GM23248 (cell line): ENCODE measurements at regions not wholly inside any gene's neighbourhood (a gene's known extent, or its start where the extent isn't known, plus 50 kb on each side); places are given as distances from the start of the nearest gene placed in this dataset.

Experiments used
- DNase-seq: peaks from one replicate; pipeline ENCODE4 v3.0.0-alpha.2; 2015
- H2AFZ ChIP-seq: fragments of 200-600 bp; sonication (generic); 2 replicates; pipeline ENCODE4 v1.6.1; 2016; ENCODE audit warnings: antibody characterized with exemption
- H3F3A ChIP-seq: fragments of 200-600 bp; sonication (generic); 2 replicates; pipeline ENCODE4 v1.6.1; 2016; ENCODE audit warnings: mild to moderate bottlenecking, antibody characterized with exemption, mixed run types; ENCODE audit not compliant: insufficient read depth
- H3K27ac ChIP-seq: fragments of 200-600 bp; sonication (generic); 2 replicates; pipeline ENCODE4 v1.5.1; 2016; ENCODE audit warnings: mild to moderate bottlenecking
- H3K27me3 ChIP-seq: fragments of 200-600 bp; sonication (generic); replicated peaks from 2 replicates; pipeline ENCODE4 v1.6.1; 2016; ENCODE audit warnings: mild to moderate bottlenecking; ENCODE audit not compliant: insufficient read depth
- H3K36me3 ChIP-seq: fragments of 200-600 bp; sonication (generic); 2 replicates; pipeline ENCODE4 v1.6.1; 2016; ENCODE audit warnings: low read depth, mild to moderate bottlenecking
- H3K4me1 ChIP-seq: fragments of 200-600 bp; sonication (generic); 2 replicates; pipeline ENCODE4 v1.6.1; 2016; ENCODE audit warnings: mild to moderate bottlenecking; ENCODE audit not compliant: insufficient read depth
- H3K4me2 ChIP-seq: fragments of 200-600 bp; sonication (generic); one replicate; pipeline ENCODE4 v1.6.1; 2016; ENCODE audit warnings: mild to moderate bottlenecking; ENCODE audit not compliant: unreplicated experiment
- H3K4me3 ChIP-seq: fragments of 200-600 bp; sonication (generic); 2 replicates; pipeline ENCODE4 v1.5.1; 2016; ENCODE audit warnings: mild to moderate bottlenecking
- H3K79me2 ChIP-seq: fragments of 200-600 bp; sonication (generic); 2 replicates; pipeline ENCODE4 v1.6.1; 2016; ENCODE audit warnings: mild to moderate bottlenecking; ENCODE audit not compliant: insufficient read depth
- H3K9ac ChIP-seq: fragments of 200-600 bp; sonication (generic); 2 replicates; pipeline ENCODE4 v1.6.1; 2016; ENCODE audit warnings: mild to moderate bottlenecking
- H3K9me2 ChIP-seq: fragments of 200-600 bp; sonication (generic); 2 replicates; pipeline ENCODE4 v1.6.1; 2016; ENCODE audit warnings: mixed run types, mild to moderate bottlenecking, moderate library complexity; ENCODE audit not compliant: insufficient read depth
- H3K9me3 ChIP-seq: fragments of 200-600 bp; sonication (generic); one replicate; pipeline ENCODE4 v1.6.1; 2017; ENCODE audit warnings: low read depth
- H4K20me1 ChIP-seq: fragments of 200-600 bp; sonication (generic); 2 replicates; pipeline ENCODE4 v1.6.0; 2016; ENCODE audit not compliant: insufficient read depth
- EZH2 ChIP-seq: fragments of 200-600 bp; sonication (generic); IDR thresholded peaks from 2 replicates; pipeline ENCODE4 v1.6.1; 2018; ENCODE audit warnings: antibody characterized with exemption, mild to moderate bottlenecking; ENCODE audit not compliant: insufficient read depth, poor library complexity, severe bottlenecking
- EZH2phosphoT487 ChIP-seq: fragments of 200-600 bp; sonication (generic); IDR thresholded peaks from 2 replicates; pipeline ENCODE4 v1.6.1; 2018; ENCODE audit warnings: antibody characterized with exemption, moderate library complexity, mild to moderate bottlenecking, low read depth; ENCODE audit not compliant: insufficient read depth
- WGBS, 2 experiments: methylation state at CpG; one replicate each; pipeline ENCODE4 v1.1.6; 2015 to 2017; ENCODE audit warnings: low lambda C conversion rate in 2 of 2, low coverage in 1 of 2; ENCODE audit errors: missing lambda C conversion rate in 2 of 2; 5-methylcytosine and 5-hydroxymethylcytosine counted together
- in situ Hi-C: fragments of 300-500 bp; cut with MboI; formaldehyde crosslinking; loops from 2 replicates; pipeline ENCODE4 v1.15.0; 2020

DNA sequence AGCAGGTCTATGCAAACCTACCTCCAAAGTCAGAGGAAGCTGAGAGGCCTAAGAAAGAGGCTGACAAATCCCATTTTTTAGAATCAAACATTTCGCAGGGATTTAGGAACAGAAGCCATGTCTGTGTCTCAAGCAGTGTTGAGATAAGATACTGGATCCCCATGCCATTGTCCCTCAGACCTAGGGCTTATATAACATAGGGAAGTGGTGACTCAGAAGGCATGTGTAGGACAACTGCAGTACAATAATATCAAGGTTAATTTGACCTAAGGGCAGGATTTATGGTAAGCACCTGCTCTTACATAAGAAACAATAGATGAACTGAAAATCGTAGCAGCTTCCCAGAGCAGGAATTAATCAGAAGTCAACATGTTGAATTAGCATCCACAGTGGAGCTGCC, 459.4 kb downstream of the ANXA1 start:
- DNase-seq = no peak
- Histone ChIP-seq H3K4me1 (no peaks in the 10 kb centered on the region), H3F3A (no peaks in the 10 kb centered on the region), H3K27me3 (no peaks in the 10 kb centered on the region), H3K36me3 (no peaks in the 10 kb centered on the region), H3K27ac (no peak overlapping the region), H3K4me2 (no peak overlapping the region), H3K79me2 (no peaks in the 10 kb centered on the region), H2AFZ (no peak overlapping the region), H3K4me3 (no peak overlapping the region), H3K9ac (no peak overlapping the region), H4K20me1 (no peaks in the 10 kb centered on the region), H3K9me3 (no peaks in the 10 kb centered on the region), H3K9me2 (no peaks in the 10 kb centered on the region)
- TF ChIP-seq EZH2 = no peak
- no peak for TF ChIP-seq EZH2phosphoT487
- in situ Hi-C loops = no loop called here
- WGBS, 2 experiments = 1 to 6% methylated on average over 2 of the region's 2 CpGs

GRCh38 chr9:73613092-73613701, 461.5 kb downstream of the ANXA1 start:
- no peaks in the 10 kb centered on the region for H3K9me3 ChIP-seq
- 22 to 29% methylated on average over 4 of the region's 4 CpGs for WGBS, 2 experiments

GRCh38 chr9:73615557-73615956, 463.9 kb downstream of the ANXA1 start:
- Histone ChIP-seq H3K9me2 (no peaks in the 10 kb centered on the region), H3K9ac (no peak overlapping the region), H2AFZ (no peak overlapping the region), H3K9me3 (no peaks in the 10 kb centered on the region), H4K20me1 (no peaks in the 10 kb centered on the region), H3K27ac (no peak overlapping the region), H3F3A (no peaks in the 10 kb centered on the region), H3K79me2 (no peaks in the 10 kb centered on the region), H3K27me3 (no peaks in the 10 kb centered on the region), H3K4me3 (no peak overlapping the region), H3K36me3 (no peaks in the 10 kb centered on the region), H3K4me2 (no peak overlapping the region), H3K4me1 (no peaks in the 10 kb centered on the region)
- DNase-seq = no peak
- TF ChIP-seq EZH2 (no peak), EZH2phosphoT487 (no peak)
- in situ Hi-C loops = no loop called here

More at GRCh38 chr9:73613092-73613701, 461.5 kb downstream of the ANXA1 start:
- Histone ChIP-seq H3K27ac (no peak overlapping the region), H3F3A (no peaks in the 10 kb centered on the region), H3K9ac (no peak overlapping the region), H3K79me2 (no peaks in the 10 kb centered on the region), H3K4me3 (no peak overlapping the region), H4K20me1 (no peaks in the 10 kb centered on the region), H3K4me1 (no peaks in the 10 kb centered on the region), H3K36me3 (no peaks in the 10 kb centered on the region), H3K4me2 (no peak overlapping the region), H3K9me2 (no peaks in the 10 kb centered on the region), H3K27me3 (no peaks in the 10 kb centered on the region), H2AFZ (no peak overlapping the region)
- TF ChIP-seq EZH2 (no peak), EZH2phosphoT487 (no peak)
- in situ Hi-C loops = no loop called here
- DNase-seq = no peak

DNA sequence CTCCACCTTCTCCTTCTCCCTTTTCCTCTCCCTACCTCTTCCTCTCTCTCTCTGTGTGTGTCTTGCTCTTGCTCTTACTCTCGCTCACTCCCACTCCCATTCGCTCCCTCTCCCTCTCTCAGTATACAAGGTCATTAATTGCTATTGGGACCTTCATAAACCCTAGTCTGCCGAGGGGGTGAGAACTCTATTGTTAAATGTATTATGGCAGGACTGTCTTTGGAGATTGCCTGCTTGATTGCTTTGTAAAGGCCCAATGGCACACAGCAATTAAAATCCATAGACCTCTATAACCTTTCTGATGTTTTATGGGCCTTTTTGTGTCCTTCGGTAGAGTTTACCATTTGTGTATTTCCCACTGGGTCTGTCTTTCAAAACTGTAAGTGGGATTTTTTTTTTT, 465.9 kb downstream of the ANXA1 start:
- Histone ChIP-seq H3K9ac (no peak overlapping the region), H3K4me2 (no peak overlapping the region), H3K27me3 (no peaks in the 10 kb centered on the region), H3K9me3 (no peaks in the 10 kb centered on the region), H4K20me1 (no peaks in the 10 kb centered on the region), H3K36me3 (no peaks in the 10 kb centered on the region), H3K4me3 (no peak overlapping the region), H3K9me2 (no peaks in the 10 kb centered on the region), H3K79me2 (no peaks in the 10 kb centered on the region), H3K4me1 (no peaks in the 10 kb centered on the region), H3F3A (no peaks in the 10 kb centered on the region), H2AFZ (no peak overlapping the region), H3K27ac (no peak overlapping the region)
- in situ Hi-C loops = no loop called here
- no peak for DNase-seq
- WGBS, 2 experiments = 23 to 38% methylated on average over 4 of the region's 4 CpGs
- no peak for TF ChIP-seq EZH2
- TF ChIP-seq EZH2phosphoT487 = no peak

DNA sequence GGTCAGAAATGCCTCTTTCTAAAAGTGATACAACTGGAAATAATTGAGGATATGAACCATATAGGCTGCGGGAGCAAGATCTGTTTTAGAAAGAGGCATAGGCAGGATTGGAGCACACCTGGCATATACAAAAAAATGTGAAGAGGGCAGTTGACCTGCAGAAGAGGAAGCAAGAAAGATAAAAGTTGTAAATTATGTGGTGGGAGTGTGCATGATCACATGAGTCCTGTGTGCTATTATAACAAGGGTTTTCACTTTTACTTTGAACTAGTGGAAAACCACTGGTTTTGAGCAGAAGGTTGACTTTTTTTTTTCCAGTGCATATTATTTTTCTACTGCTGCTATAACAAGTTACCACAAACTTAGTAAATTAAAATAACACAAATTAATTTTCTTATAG, 489.3 kb downstream of the ANXA1 start:
- Histone ChIP-seq H3F3A (no peaks in the 10 kb centered on the region), H2AFZ (no peak overlapping the region), H3K9ac (no peak overlapping the region), H3K9me2 (no peaks in the 10 kb centered on the region), H3K9me3 (no peaks in the 10 kb centered on the region), H3K79me2 (no peaks in the 10 kb centered on the region), H3K4me2 (no peak overlapping the region), H3K4me3 (no peak overlapping the region), H3K36me3 (no peaks in the 10 kb centered on the region), H4K20me1 (no peaks in the 10 kb centered on the region), H3K27ac (no peak overlapping the region), H3K4me1 (no peaks in the 10 kb centered on the region), H3K27me3 (no peaks in the 10 kb centered on the region)
- no peak for TF ChIP-seq EZH2phosphoT487
- no peak for TF ChIP-seq EZH2
- DNase-seq = no peak
- WGBS, 2 experiments = 59 to 66% methylated on average over 1 of the region's 1 CpG
- in situ Hi-C loops = no loop called here
